ENCODE measurements at regions not wholly inside any gene's neighbourhood (a gene's known extent, or its start where the extent isn't known, plus 50 kb on each side); places are given as distances from the start of the nearest gene placed in this dataset.
"Not testable (repeated sequence)": the region's sequence is repeated elsewhere in the genome, so short reads cannot be mapped to it uniquely, and the experiment has no call there.

DNA sequence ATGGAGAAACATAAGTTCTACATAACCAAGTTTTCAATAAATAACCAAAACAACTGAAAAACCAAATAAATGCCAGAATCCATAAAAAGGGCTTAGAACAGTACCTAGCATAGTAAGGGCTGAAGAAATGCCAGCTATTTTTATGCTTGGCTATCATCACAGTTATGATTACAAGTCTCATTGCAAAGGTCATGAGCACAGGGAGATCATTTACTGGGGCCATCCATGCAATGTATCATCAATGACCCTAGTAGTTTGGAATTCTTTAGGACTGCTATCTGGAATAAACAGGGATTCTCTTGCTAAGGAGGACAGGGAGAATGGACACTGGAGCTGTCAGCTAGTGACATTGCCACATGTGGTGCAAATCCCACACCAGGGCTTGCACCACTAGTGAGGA is 92.5 kb upstream of the NAP1L1 start:
- H3K23ac ChIP-seq (ENCODE audit: low read depth, low read length): no peak overlapping the region
- H3K9ac ChIP-seq (ENCODE audit: low read depth, low read length): no peak overlapping the region
- no peak overlapping the region for H4K8ac ChIP-seq (ENCODE audit: low read depth in 2 of 2, low read length in 2 of 2)
- no peak overlapping the region for H2AK5ac ChIP-seq (ENCODE audit: low read depth, low read length)
- no peak overlapping the region for H3K56ac ChIP-seq (ENCODE audit: extremely low read depth, insufficient read depth, low read length)
- intact Hi-C loops (cut with micrococcal nuclease): no loop called here
- DNase-seq (peak; percentile 52), ATAC-seq (ENCODE audit: low read depth) (peak; percentile 73)
- ChIA-PET CTCF (interaction anchor here (1.9 kb wide), 1 partner anchor 18 kb away, joined by 6 read pairs; no protein-coding TSS in a partner anchor), POLR2A (ENCODE audit: unreplicated experiment) (no interaction called here)
- no peak overlapping the region for H2BK5ac ChIP-seq (ENCODE audit: low read depth, low read length, poor library complexity, severe bottlenecking)
- H3K27ac ChIP-seq (ENCODE audit: insufficient read depth, low read length): no peak overlapping the region
- H2AK9ac ChIP-seq (replicated peaks; ENCODE audit: low read depth, low read length, poor library complexity): no peak overlapping the region
- H4K91ac ChIP-seq (ENCODE audit: insufficient read depth, low read depth, low read length): no peak overlapping the region
- no peak overlapping the region for H2BK120ac ChIP-seq (ENCODE audit: low read depth, low read length)
- H3K14ac ChIP-seq (replicated peaks; ENCODE audit: low read depth, low read length): no peak overlapping the region
- in situ Hi-C loops (cut with MboI; ENCODE audit: low sequenced_read_pairs): no loop called here
- no peak overlapping the region for H3K18ac ChIP-seq (ENCODE audit: low read depth, low read length)
- H3K4me3 ChIP-seq (ENCODE audit: insufficient read depth, low read depth, low read length): no peak overlapping the region
- H3K79me1 ChIP-seq (ENCODE audit: low read depth in 1 of 2, low read length in 2 of 2): no peaks in the 10 kb centered on the region
- H2BK15ac ChIP-seq (ENCODE audit: low read depth, low read length): no peak overlapping the region
- H3K36me3 ChIP-seq (ENCODE audit: control insufficient read depth, insufficient read depth, low read length): no peaks in the 10 kb centered on the region
- no peak overlapping the region for H4K5ac ChIP-seq (ENCODE audit: low read depth, low read length)
- no TSS peak for BruUV-seq (replicated peaks)
- H3K9me1 ChIP-seq (ENCODE audit: insufficient read depth, low read length): peaks cover 7% of the 10 kb centered on the region; the same call in 1 of the 2 replicates
- H3K4me1 ChIP-seq (ENCODE audit: control insufficient read depth, insufficient read depth, low read length): peaks cover 3% of the 10 kb centered on the region; the same call in 1 of the 2 replicates
- H3K4me2 ChIP-seq (ENCODE audit: low read depth, low read length): no peak overlapping the region; the same call in 1 of the 2 replicates
- TF ChIP-seq SMC3 (IDR thresholded peaks at IDR 0.05; ENCODE audit: low read depth, low read length): no peak
- no peak for TF ChIP-seq RFX5 (IDR thresholded peaks at IDR 0.05; ENCODE audit: low read depth, low read length)
- TF ChIP-seq MAFK (IDR thresholded peaks at IDR 0.05; ENCODE audit: low read depth, low read length): no peak
- TF ChIP-seq FOS (IDR thresholded peaks at IDR 0.05; ENCODE audit: low read depth, low read length): no peak
- H2AFZ ChIP-seq (replicated peaks; ENCODE audit: low read length, poor library complexity): no peak overlapping the region
- no peaks in the 10 kb centered on the region for H4K20me1 ChIP-seq (ENCODE audit: insufficient read depth, low read length)
- no peaks in the 10 kb centered on the region for H3K27me3 ChIP-seq (ENCODE audit: control insufficient read depth, insufficient read depth, low read length)
- no peaks in the 10 kb centered on the region for H3K9me3 ChIP-seq (ENCODE audit: control insufficient read depth, insufficient read depth, low read length)
- no peak overlapping the region for H3K4ac ChIP-seq (ENCODE audit: low read depth, low read length)
- dilution Hi-C loops (cut with HindIII; ENCODE audit: low sequenced_read_pairs, unreplicated experiment): no loop called here
- no peak overlapping the region for H2BK20ac ChIP-seq (ENCODE audit: low read depth, low read length)

GRCh38 chr12:76175946-76176345 is 91.5 kb upstream of the NAP1L1 start:
- H2AFZ ChIP-seq (replicated peaks; ENCODE audit: low read length, poor library complexity); H4K91ac ChIP-seq (ENCODE audit: insufficient read depth, low read depth, low read length); H2BK15ac ChIP-seq (ENCODE audit: low read depth, low read length); intact Hi-C loops (cut with micrococcal nuclease); H3K56ac ChIP-seq (ENCODE audit: extremely low read depth, insufficient read depth, low read length); H4K20me1 ChIP-seq (ENCODE audit: insufficient read depth, low read length); H2BK5ac ChIP-seq (ENCODE audit: low read depth, low read length, poor library complexity, severe bottlenecking); H4K8ac ChIP-seq (ENCODE audit: low read depth in 2 of 2, low read length in 2 of 2); H3K27me3 ChIP-seq (ENCODE audit: control insufficient read depth, insufficient read depth, low read length); H3K4me2 ChIP-seq (ENCODE audit: low read depth, low read length); H3K36me3 ChIP-seq (ENCODE audit: control insufficient read depth, insufficient read depth, low read length); ATAC-seq (ENCODE audit: low read depth); in situ Hi-C loops (cut with MboI; ENCODE audit: low sequenced_read_pairs); H4K5ac ChIP-seq (ENCODE audit: low read depth, low read length); H3K4ac ChIP-seq (ENCODE audit: low read depth, low read length); BruUV-seq (replicated peaks); H2BK20ac ChIP-seq (ENCODE audit: low read depth, low read length); H2AK9ac ChIP-seq (replicated peaks; ENCODE audit: low read depth, low read length, poor library complexity); H3K4me1 ChIP-seq (ENCODE audit: control insufficient read depth, insufficient read depth, low read length); H3K4me3 ChIP-seq (ENCODE audit: insufficient read depth, low read depth, low read length); DNase-seq; H3K27ac ChIP-seq (ENCODE audit: insufficient read depth, low read length); H3K9me3 ChIP-seq (ENCODE audit: control insufficient read depth, insufficient read depth, low read length); H3K14ac ChIP-seq (replicated peaks; ENCODE audit: low read depth, low read length); H3K18ac ChIP-seq (ENCODE audit: low read depth, low read length); H3K23ac ChIP-seq (ENCODE audit: low read depth, low read length); H3K79me1 ChIP-seq (ENCODE audit: low read depth in 1 of 2, low read length in 2 of 2); H3K9ac ChIP-seq (ENCODE audit: low read depth, low read length); POLR2A ChIA-PET (ENCODE audit: unreplicated experiment); H2BK120ac ChIP-seq (ENCODE audit: low read depth, low read length); H2AK5ac ChIP-seq (ENCODE audit: low read depth, low read length); H3K9me1 ChIP-seq (ENCODE audit: insufficient read depth, low read length); dilution Hi-C loops (cut with HindIII; ENCODE audit: low sequenced_read_pairs, unreplicated experiment): not testable (repeated sequence)
- CTCF ChIA-PET: interaction anchor here (1.9 kb wide), 1 partner anchor 17 kb away, joined by 6 read pairs; no protein-coding TSS in a partner anchor
- WGBS, 2 experiments (ENCODE audit: extremely low coverage in 2 of 2, insufficient read length in 1 of 2): no CpG with 5 or more reads among the region's 5 CpGs
